GM21528 (cell line): ENCODE measurements at regions not wholly inside any gene's neighbourhood (a gene's known extent, or its start where the extent isn't known, plus 50 kb on each side); places are given as distances from the start of the nearest gene placed in this dataset.
"Not testable (repeated sequence)": the region's sequence is repeated elsewhere in the genome, so short reads cannot be mapped to it uniquely, and the experiment has no call there.

Experiments used
- ATAC-seq: cut with Tn5 transposase; IDR thresholded peaks from one replicate; pipeline ENCODE4 v1.9.1; 2021; ENCODE audit warnings: mild to moderate bottlenecking, moderate library complexity; ENCODE audit not compliant: unreplicated experiment, low FRiP score

DNA sequence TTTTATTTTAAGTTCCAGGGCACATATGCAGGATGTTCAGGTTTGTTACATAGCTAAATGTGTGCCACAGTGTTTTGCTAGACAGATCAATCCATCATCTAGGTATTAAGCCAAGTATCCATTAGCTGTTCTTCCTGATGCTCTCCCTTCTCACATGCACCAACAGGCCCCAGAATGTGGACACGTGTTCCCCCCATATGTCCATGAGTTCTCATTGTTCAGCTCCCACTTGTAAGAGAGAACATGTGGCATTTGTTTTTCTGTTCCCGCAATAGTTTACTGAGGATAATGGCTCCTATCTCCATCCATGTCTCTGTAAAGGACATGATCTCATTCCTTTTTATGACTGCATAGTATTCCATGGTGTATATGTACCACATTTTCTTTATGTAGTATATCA, 374.8 kb upstream of the FAT1 start:
- ATAC-seq = no peak

DNA sequence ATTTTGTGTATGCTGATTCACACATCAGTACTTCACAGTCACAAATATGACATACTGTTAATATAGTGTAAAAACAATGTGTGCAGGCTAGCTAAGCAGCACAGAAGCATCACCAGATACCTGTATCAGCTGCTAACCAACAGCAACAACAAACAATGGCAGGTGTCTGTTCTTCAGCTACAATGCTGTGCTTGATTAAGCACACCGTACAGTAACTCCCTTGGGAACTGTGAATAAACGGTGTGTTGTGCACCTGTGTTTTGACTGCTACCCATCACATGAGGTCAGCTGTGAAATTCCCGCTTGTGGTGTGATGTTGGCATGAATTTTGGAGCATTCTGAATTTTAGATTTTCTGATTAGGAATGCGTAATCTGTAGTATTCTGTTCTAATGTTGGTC, 379.7 kb upstream of the FAT1 start:
- no peak for ATAC-seq

DNA sequence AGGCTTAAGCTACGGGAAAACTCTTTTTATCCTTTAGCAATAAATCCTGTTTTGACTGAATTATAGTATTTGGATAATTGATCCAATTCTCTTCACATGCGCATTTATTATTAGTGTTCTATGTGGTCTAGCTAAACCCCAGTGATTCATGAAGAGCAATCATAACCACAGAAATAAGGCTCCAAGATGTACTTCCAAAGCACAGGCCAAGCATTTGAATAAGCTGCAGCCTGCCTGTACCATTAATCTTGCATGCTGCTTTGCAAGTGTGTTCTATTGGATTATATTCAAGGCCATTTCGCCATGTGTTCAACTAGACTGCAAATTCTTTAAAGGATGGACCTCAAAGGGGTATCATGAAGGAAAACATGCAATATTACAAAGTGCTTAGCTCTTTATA, 385.2 kb upstream of the FAT1 start:
- no peak for ATAC-seq

DNA sequence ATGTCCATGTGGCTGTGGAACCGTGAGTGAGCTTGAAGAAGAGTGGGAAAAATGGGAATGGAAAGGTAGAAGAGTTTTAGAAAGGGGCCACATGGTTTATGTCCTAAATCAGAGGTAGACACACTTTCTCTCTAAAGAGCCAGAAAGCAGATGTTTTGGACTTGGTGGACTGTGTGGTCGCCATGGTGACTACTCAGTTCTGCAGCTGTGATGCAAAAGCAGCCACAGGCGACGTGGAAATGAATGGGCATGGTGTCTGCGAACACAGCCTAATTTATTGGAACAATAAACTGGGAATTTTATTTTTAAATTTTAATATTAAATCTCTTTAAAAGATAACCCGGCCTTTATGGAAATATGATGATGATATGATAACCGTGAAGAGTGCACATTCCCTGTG, 386.0 kb upstream of the FAT1 start:
- ATAC-seq = no peak

DNA sequence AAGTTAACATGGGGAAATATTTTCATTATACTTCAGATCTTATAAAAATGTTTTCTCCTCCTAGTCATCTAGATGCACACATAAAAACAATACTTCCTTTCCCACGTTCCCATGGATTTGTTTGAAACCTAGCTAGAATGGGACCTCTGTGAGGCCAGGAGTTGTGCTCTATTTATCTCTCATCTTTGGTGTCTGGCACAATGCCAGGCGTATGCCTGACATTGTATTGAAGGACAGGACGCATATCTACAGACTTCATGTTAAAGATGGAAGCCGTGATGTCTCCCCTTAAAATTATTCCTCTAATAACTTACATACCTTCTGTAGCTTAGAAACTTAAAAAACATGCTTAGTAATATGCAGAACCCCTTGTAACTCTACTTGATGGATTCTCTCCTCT, 394.5 kb upstream of the FAT1 start:
- no peak for ATAC-seq

DNA sequence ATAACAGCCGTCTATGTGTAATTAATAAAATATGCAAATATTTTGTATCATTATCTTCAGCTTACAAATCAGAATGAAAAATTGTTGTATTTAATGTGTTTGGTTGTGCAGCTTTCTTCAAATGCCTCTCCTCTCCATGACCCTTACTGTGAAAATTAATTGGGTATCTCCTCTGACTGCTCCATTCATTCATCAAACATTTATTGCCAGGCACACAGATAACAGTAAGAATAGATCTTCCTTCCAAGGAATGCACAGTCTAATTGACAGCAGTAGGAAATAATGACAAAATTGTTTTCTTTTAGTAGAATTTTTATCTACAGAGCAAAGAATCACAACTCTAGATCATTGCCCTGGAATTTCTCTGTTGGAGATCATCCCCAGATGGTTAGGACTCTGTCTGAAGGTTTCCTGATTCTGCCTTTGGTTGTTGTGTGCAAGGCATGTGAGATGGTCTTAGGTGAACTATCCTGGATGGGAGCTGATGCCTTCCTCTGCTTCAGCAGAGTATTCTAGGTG, 395.0 kb upstream of the FAT1 start:
- no peak for ATAC-seq

DNA sequence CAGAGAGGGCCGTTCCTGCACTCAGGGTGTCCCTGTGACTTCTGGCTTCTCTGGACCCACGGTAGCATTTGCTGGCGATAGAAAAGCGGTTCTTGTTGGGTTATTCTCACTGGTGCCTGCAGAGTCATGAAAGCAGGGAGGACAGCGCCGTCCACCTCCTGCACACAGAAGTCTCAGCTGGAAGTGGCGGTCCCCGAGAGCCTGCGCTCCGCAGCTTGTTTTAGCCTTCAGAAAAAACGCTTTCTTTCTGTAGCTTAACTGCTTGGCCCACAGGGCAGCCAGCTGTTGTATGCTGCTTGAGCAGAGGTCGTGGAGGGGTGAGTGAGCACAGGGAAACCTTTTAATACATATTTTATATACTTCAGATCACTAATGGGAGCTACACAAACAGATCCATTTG, 400.7 kb upstream of the FAT1 start:
- ATAC-seq = no peak

DNA sequence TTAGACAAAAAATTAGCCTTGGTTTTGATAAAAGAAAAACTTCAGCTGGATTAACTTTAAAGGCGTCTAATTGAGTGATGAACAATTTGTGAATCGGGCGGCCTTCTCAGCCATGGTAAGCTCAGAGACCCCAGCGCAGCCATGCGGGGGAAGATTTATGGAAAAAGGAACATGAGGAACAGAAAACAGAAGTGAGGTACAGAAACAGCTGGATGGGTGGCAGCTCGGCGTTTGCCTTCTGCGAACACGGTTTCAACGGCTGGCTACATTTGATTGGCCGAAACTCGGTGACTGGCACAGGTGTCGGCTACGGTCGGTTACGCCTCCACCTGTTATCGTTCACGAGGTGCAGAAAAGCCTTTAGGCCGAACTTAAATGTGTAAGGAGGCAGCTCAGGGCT, 401.4 kb upstream of the FAT1 start:
- no peak for ATAC-seq

DNA sequence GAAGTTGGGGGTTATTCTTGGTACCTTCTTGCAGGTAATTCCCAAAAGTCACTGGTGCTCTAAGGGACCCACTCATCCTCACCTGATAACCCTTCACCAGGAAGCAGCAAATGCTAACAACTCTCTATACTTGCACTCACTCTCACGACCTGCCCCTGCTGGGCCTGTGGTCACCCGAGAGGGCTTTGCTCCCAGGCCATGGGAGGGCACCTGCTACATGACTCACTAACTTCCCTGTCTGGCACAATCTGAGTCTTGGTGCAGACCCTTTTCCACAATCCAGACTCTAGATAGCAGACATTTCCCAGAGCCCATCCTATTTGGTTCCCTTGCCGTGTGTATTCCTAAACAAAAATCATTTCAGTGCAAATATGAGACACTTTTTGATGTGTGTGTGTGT, 403.8 kb upstream of the FAT1 start:
- ATAC-seq = no peak

DNA sequence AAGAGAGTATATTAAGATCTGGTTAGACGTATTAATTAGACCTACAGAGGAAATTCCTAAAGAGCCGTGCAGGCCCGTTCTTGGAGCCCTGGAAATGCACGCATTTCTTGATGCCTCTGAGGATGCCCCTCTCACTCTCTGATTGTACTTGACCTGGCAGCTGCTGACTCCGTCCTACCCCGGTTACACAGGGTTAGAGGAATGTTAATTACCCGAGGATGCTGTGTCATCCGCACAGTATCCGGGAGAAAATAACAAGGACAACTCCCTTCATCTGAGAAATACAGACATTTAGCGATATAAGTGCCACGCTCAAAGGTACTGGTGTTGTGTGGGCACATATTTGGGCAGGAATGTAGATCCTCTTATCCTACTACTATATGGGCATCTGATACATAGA, 404.6 kb upstream of the FAT1 start:
- ATAC-seq = no peak

DNA sequence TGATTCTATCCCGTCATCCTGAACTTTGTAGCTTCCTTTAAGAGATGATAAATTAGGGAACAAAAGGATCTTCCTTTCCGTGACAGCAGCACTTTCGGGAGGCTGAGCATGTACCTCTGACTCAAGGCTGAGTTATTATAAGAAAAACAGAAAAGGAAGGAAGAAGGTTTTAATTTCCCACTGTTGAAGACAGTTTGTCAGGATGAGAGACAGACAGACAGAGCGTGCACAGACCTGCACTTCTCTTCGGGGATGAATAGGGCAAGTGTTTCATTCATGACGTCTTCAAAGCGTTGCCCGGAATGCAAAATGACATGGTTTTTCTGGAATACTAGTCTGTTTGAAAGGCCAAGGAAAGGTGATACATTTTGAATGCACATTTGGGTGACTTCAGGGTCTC, 405.3 kb upstream of the FAT1 start:
- ATAC-seq = no peak

DNA sequence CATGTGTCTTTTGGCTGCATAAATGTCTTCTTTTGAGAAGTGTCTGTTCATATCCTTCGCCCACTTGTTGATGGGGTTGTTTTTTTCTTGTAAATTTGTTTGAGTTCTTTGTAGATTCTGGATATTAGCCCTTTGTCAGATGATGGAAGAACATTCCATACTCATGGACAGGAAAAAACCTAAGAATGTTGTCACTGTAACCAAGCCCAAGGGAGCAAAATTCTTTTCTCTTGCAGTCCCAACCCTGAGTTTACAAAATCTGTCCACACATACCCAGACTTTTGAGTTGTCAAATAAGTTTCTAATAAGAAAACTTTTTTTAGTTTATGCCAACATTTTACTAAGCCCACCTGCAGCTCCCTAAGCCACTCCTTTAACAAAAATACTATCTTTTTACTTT, 408.2 kb upstream of the FAT1 start:
- not testable (repeated sequence) for ATAC-seq

DNA sequence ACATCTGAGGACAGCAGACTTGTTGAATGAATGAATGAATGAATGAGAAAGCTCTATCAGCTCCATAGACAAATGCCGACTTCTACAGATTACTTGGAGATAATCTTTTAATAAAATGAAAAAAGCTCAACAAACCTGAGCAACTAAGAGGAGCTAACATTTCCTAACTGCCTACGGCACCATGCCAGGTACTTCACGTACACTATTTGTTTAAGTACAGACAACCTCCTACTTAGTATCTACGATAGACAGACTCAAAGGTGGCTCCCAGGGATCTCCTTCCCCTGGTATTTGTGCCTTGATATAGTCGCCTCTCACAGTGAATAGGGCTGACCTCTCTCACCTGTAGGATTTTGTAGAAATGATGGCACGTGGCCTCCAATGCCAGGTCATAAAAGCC, 412.2 kb upstream of the FAT1 start:
- no peak for ATAC-seq

DNA sequence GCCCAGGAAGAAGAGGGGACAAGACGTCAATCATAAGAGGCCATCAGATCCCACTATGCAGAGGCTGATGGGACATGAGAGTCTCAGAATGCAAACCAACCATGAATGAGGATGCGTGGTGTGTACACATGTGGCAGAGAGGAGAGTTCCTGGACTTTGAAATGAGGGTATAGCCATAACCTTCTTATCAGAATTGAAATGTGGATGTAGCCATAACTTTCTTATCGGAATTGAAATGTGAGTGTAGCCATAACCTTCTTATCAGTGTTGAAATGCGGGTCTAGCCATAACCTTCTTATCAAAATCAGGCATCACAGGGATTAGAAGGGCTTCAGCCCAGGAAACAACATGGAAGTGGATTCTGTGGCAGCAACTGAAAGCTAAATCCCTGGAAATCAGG, 415.5 kb upstream of the FAT1 start:
- no peak for ATAC-seq

DNA sequence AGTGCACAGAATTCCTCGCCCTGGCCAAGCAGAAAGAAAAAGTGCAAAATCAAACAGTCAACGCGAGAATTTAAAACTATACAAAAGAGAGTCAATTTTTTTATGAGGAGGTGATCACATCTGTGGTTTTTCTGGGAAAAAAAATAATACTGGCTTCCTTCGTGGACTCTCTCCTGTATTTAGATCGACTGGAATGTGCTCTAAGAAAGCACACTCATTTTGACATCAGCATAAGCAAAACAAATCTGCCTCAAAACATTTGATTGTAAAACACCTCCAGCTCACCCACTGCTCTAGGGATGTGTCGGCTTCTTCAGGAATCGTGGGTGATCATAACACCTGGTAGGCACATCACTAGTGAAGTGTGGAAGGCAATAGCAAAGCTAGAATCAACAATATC, 417.4 kb upstream of the FAT1 start:
- no peak for ATAC-seq

DNA sequence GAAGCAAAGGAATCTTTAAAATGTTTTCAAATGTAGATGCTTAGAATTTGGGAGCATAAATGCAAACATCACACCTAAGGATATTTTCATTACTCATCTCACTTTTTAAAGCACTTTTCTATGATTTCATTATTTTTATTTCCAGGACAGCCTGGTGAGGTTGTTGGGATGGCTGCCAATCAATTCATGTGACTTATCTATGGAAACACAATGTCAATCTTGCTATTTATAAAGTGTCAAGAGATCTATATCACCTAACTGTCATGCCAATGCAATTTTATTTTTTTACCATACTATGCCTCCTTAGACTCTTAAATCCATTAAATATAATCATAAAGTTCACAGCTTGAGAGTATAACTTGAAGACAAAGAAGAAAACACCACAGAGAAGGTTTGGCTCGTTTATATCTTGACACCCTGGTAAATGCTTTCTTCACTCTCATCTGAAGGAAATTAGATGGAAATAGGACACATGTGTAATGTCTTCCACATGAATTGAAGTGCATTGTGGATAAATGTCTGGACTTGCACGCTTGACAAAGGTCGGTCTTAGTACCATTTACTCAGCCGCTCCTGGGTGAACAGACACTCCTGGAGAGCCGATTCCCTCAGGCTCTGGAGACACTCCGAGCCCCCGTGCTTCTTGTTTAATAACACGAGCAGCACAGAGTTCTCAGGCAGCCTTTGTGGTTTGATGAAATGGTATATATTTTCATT, 425.7 kb upstream of the FAT1 start:
- no peak for ATAC-seq

DNA sequence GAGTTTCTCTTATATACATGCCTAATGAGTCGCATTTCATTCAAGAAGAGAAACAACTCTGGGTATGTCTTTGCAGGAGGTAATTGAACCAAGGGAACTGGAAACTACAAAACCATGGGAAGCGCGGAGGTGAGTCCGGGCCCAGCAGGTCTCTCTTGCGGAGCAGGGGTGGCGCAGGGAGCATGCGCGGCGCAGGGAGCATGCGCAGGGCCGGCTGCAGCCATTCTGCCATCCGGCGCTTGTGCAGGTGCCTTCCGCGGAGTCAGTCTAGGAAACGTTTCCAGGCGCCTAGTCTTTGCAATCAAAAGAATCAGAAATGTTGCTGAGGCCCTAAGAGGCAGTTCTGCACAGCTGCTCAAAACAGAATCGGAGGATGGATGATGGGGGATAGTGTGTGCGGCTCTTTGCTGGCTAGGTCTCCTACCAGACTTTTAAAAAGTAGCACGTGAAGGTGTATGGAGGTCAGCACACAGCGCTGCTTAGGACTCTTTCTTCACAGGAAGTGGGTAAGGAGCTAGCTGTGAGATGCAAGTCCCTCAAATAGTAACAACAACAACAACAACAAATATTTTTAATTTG, 433.8 kb upstream of the FAT1 start:
- no peak for ATAC-seq

DNA sequence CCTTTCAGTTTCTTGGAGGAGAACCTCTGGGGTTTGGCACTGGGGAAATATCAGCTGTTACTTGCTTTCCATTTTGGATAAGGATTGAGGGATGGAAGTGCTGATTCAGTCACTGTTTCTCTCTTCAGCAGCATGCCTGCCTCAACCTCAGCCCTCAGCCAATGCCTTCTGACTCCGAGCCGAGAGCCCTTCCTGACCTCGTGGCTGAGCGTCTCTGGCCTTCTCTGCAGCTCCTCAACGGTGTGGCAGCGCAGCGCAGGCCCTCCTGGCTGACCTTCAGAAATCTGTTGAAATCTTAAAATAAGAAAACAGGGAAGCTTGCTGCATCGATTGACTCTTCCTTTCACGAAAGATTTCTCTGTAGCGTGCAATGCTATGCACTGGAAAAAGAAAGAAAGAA, 434.3 kb upstream of the FAT1 start:
- no peak for ATAC-seq

DNA sequence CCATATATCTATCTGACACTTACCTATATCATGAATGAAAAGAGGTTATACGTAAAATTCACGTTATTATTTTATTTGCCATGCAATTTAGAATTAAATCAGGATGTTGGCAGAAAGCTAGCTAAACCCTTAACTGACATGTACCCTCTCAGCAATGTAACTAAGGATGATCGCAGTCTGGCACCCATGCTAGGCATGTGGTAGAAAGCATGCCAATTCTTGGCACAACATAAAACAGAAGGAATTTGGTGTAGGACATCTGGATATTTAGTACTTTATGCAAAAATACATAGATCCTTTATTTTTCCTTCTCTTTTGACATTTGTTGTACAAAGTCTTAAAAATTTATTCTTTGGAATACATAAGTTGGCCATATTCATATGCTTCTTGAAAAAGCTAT, 436.8 kb upstream of the FAT1 start:
- no peak for ATAC-seq

DNA sequence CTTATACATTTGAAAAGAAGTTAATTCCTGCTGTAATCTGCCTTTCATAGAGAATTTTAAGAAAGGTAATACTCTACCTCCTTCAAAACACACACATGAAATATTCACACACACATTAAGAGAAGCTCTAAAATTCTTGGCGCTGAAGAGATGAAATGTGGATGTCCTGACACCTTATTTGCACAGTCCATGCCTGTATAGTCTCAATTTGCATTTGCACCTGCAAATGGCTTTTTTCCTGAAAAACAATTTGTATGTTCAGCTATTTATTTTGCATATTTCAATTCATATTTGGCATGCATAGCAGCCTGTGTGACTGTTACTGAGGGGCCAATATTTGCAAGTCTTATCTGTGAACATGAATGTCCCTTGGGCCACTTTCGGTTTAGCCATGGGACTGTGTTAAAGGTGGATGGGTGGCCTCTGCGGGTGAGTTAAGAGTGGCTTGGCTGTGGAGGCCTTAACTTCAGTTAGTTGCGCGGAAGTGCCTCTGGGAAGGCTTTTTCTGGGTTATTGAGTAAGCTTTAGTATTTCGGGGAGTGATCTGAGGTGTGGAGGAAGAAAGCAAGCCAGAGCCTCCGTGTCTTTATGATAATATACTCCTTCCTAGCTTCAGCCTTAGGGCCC, 443.3 kb upstream of the FAT1 start:
- ATAC-seq = no peak

DNA sequence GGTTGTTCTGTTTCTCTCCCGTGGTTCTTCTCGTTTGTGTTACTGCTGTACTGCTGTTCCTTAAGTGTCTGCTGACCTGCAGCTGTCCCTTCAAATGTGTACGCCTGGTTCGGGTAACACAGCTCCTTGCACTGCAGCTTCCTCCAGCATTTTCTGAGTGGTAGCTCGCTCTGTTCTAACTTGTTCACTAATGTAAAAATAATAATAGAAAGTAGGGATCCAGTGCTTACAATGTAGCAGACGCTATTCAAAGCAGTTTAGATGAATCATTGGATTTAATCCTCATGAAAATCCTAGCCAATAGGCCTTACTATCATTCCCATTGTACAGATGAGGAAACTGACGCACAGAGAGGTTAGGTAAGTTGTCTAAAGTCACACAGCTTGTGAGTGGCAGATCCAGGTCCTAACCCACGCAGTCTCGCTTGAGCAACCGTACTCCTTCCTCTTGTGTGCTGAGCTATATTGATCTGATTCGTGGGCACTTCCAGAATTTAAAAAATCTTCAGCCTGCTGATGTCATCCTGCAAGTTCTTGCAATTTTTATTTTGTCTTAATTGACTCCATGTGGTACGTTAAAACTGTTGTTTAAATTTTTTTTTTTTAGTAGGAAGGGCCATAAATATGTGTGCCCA, 448.2 kb upstream of the FAT1 start:
- ATAC-seq = no peak

DNA sequence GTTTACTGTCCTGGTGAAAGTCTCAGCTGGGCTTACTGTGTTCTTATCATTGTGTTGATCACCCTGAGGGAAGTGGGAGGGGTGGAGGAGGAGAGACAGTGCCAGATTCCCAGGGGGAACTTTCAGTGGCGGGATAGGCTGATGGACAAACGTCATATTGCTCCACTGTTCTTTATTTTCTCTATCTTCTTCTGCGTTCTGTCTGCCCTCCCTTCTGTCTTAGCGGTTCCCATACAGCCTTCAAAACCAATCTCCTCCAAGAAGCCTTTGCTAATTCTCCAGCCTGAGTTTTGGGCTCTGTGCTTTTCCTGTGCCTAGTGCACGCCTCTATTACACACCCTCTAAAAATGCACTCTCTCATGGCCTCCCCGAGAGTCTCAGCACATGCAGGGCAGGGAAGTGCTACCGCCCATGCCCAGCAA, 448.7 kb upstream of the FAT1 start:
- no peak for ATAC-seq
